ENCODE measurements at regions not wholly inside any gene's neighbourhood (a gene's known extent, or its start where the extent isn't known, plus 50 kb on each side); places are given as distances from the start of the nearest gene placed in this dataset.

DNA sequence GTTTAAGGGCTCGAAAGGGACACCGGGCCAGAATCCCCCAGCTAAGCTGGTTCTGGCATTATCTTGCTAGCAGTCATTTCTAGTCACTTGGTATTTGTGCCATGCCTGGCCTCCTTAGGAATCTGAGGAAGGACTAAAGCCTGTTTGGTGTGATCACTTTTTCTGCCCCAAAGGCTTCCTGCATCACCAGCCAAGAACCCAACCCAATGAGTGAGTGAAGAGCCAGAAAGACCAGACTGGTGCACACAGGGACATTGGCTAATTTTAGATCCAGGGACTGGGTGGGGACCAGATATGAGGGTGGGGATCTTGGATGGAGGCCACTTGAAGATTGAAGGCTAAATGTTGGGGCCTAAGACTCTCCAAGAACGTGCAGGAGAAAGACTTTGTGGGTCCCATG is 411.9 kb upstream of the TNP1 start:
- TF ChIP-seq CTCF (optimal IDR thresholded peaks at IDR 0.05 in 1 of 3, IDR thresholded peaks at IDR 0.05 in 1 of 3, conservative IDR thresholded peaks at IDR 0.05 in 1 of 3; ENCODE audit: extremely low read depth in 1 of 3, insufficient read depth in 2 of 3, low read length in 3 of 3) (no peak), EZH2 (IDR thresholded peaks at IDR 0.05; ENCODE audit: low read length) (no peak)

All from keratinocyte (primary cell).